Activated CD8-positive, alpha-beta T cell treated with anti-CD3 and anti-CD28 coated beads, Interleukin-2, amount 10 ng/mL, durations not matched to agents 7 days and 5 days (primary cell): ENCODE measurements at regions not wholly inside any gene's neighbourhood (a gene's known extent, or its start where the extent isn't known, plus 50 kb on each side); places are given as distances from the start of the nearest gene placed in this dataset.
"Not testable (repeated sequence)": the region's sequence is repeated elsewhere in the genome, so short reads cannot be mapped to it uniquely, and the experiment has no call there.

Experiments used
- ATAC-seq: fragments of 150-1000 bp; cut with Tn5 transposase; one replicate; pipeline ENCODE4 v1.10.0; 2021; ENCODE audit warnings: moderate library complexity
- CTCF ChIA-PET: fragments of 350-600 bp; sonication (Branson Sonifier 250); formaldehyde crosslinking; loops from one replicate; lab custom pipeline; 2021; ENCODE audit warnings: antibody characterized with exemption; lab: Charles Lee
- POLR2A ChIA-PET: fragments of 350-600 bp; sonication (Branson Sonifier 250); formaldehyde crosslinking; loops from one replicate; lab custom pipeline; 2021; ENCODE audit warnings: antibody characterized with exemption; lab: Charles Lee
- DNase-seq: peaks from one replicate; pipeline ENCODE4 v3.0.0-alpha.2; 2020
- H3K27ac Mint-ChIP-seq: one replicate; pipeline ENCODE4 v1.8.0; 2021; ENCODE audit warnings: mild to moderate bottlenecking, mixed read lengths
- H3K27me3 Mint-ChIP-seq: one replicate; pipeline ENCODE4 v1.8.0; 2021; ENCODE audit warnings: low read depth, mixed read lengths
- H3K36me3 Mint-ChIP-seq: one replicate; pipeline ENCODE4 v1.8.0; 2021; ENCODE audit warnings: low read depth, mixed read lengths
- H3K4me1 Mint-ChIP-seq: one replicate; pipeline ENCODE4 v1.8.0; 2021; ENCODE audit warnings: low read depth, mixed read lengths
- H3K4me3 Mint-ChIP-seq: one replicate; pipeline ENCODE4 v1.8.0; 2021; ENCODE audit warnings: mild to moderate bottlenecking, mixed read lengths
- H3K9me3 Mint-ChIP-seq: one replicate; pipeline ENCODE4 v1.8.0; 2022; ENCODE audit warnings: mixed read lengths; ENCODE audit not compliant: insufficient read depth

DNA sequence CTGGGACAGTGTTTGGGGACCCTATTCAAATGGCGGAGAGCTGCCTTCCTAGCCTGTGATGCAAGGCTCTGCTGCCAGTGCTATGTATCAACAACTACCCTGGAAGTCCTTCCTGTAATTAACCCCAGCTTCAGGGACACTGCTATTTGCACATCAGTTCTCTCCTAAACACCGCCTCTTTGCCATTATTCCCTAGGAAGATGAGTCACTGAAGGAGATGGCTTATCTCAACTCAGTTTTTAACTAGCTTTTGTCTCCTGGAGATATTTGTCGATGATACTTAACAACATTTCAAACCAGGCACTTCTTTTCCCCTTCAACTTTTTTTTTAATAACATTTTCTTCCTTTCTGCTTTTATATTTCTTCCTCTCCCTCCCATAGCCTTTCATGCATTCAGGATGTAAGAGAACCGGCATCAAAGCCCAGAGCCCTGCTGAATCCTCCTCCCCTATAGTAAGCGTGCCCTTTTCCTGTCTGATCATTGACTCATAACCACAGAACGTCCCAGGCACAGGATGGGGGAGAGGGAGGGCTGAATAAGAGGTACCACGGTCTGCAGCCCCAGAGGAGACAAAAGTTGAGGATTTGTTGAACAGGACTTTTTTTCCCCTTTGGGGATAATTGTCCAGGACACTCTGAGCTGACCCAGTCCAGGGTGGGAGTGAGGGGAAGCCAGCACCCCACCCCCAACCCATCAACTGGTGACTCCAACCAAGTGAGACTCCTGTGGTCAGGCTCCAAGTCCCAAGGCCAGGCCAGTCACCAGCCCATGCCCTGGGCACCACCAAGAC is 387.8 kb upstream of the SALL1 start:
- Mint-ChIP-seq H3K27ac (no peak overlapping the region), H3K9me3 (no peaks in the 10 kb centered on the region), H3K27me3 (no peaks in the 10 kb centered on the region), H3K4me1 (peaks cover 1% of the 10 kb centered on the region), H3K4me3 (no peak overlapping the region), H3K36me3 (no peaks in the 10 kb centered on the region)
- ChIA-PET POLR2A (no interaction called here), CTCF (no interaction called here)
- no peak for DNase-seq
- ATAC-seq, result no peak

DNA sequence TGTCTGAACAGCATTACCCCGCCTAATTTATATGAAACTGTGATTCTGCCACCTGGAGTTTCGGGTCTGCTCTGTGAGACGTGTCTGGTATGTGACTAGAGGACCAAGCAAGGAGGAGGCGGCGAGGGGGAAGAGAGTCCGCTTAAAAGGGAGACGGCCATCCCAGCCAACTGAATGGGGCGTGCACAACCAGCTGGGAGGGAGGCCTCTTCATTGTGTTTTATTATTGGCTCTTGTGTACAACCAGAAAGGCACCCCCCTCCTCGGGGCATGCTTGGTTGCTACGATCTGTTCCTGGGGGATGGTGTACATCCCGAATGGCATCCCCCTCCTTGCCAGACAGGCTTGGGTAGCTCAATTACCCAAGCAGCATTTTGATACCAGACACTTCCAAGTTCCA is 384.5 kb upstream of the SALL1 start:
- Mint-ChIP-seq H3K27me3 (no peaks in the 10 kb centered on the region), H3K9me3 (no peaks in the 10 kb centered on the region), H3K36me3 (no peaks in the 10 kb centered on the region), H3K27ac (no peak overlapping the region), H3K4me1 (peaks cover 1% of the 10 kb centered on the region), H3K4me3 (no peak overlapping the region)
- DNase-seq (no peak), ATAC-seq (no peak)
- ChIA-PET POLR2A (no interaction called here), CTCF (no interaction called here)

DNA sequence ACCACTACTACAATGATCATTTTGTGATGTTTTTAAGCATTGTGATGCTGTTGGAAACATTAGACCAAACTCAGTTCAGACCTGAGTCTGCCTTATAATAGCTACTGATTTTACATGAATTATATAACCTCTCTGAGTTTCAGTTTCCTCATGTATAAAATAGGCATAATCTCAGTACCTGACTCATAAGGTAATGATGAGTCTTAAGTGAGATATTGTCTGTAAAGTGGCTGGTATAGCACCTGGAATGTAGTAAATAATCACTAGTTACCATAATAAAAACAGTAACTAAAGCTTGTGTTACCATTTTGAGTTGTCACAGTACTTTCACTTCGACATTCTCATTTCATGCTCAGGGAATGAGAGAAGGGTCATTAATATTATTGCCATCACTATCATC is 381.5 kb upstream of the SALL1 start:
- H3K27ac Mint-ChIP-seq, result no peak overlapping the region
- POLR2A ChIA-PET, result no interaction called here
- CTCF ChIA-PET, result no interaction called here
- no peak for ATAC-seq
- no peak for DNase-seq
- H3K4me3 Mint-ChIP-seq, result no peak overlapping the region
- no peaks in the 10 kb centered on the region for H3K27me3 Mint-ChIP-seq
- no peaks in the 10 kb centered on the region for H3K4me1 Mint-ChIP-seq
- peaks cover 5% of the 10 kb centered on the region for H3K9me3 Mint-ChIP-seq
- H3K36me3 Mint-ChIP-seq, result no peaks in the 10 kb centered on the region

DNA sequence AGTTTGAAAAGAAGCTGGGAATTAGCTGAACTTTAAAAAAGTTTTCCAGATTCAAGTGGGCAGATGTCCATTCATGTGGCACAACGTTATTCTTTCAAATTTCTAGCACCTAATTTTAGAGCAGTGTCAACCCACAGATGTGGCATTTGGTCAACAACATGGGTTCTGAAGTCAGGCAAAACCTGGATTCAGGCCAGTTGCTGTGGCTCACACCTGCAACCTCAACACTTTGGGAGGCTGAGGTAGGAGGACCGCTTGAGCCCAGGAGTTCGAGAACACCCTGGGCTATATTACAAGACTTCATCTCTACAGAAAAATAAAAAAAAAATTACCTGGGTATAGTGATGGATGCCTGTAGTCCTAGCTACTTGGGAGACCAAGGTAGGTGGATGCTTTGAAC is 380.2 kb upstream of the SALL1 start:
- no peaks in the 10 kb centered on the region for H3K36me3 Mint-ChIP-seq
- no peaks in the 10 kb centered on the region for H3K4me1 Mint-ChIP-seq
- ChIA-PET CTCF (no interaction called here), POLR2A (no interaction called here)
- DNase-seq (no peak), ATAC-seq (no peak)
- H3K27me3 Mint-ChIP-seq, result no peaks in the 10 kb centered on the region
- H3K9me3 Mint-ChIP-seq, result peaks cover 10% of the 10 kb centered on the region
- no peak overlapping the region for H3K4me3 Mint-ChIP-seq
- no peak overlapping the region for H3K27ac Mint-ChIP-seq

DNA sequence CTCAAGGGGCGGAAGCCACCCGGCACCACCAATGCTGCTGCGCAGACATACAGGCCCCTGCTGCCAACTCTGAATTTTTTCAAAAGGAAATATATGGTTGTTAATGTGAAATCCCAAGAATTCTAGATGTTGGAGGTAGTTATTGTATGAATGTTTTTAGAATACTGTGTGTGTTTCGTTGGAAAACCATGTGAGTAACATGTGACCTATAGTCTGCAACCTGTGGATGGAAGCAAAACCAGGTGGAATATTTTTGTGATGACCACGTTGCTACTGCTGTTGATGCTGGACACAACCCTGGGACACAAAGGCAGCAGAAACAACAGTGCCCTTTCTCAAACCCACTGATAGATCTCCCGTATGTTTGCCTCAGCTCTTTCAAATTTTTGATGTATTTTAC is 376.3 kb upstream of the SALL1 start:
- H3K27me3 Mint-ChIP-seq, result no peaks in the 10 kb centered on the region
- no peak for ATAC-seq
- H3K4me1 Mint-ChIP-seq, result no peaks in the 10 kb centered on the region
- ChIA-PET CTCF (no interaction called here), POLR2A (no interaction called here)
- no peak overlapping the region for H3K27ac Mint-ChIP-seq
- no peak overlapping the region for H3K4me3 Mint-ChIP-seq
- H3K9me3 Mint-ChIP-seq, result peaks cover 12% of the 10 kb centered on the region
- H3K36me3 Mint-ChIP-seq, result no peaks in the 10 kb centered on the region
- no peak for DNase-seq

DNA sequence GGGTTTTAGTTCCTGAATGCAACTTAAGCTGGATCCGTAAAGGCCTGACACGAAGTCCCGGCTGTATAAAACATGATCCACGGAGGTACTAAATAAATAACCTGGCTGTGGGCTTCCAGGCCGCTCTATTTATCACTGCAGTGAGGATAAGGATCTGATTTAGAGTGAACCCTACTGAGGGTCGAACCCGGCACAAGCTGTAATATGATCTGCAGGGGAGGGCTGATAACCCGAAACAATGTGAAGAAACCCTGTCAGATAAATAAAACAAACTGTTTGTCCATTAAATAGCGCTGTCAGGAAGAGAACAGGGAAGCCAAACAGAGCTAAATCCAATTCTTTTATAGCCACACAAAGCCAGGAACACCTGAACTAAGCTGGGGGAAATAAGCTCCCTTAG is 375.6 kb upstream of the SALL1 start:
- no peak for ATAC-seq
- H3K9me3 Mint-ChIP-seq, result peaks cover 12% of the 10 kb centered on the region
- H3K4me3 Mint-ChIP-seq, result no peak overlapping the region
- H3K4me1 Mint-ChIP-seq, result no peaks in the 10 kb centered on the region
- DNase-seq, result no peak
- H3K27ac Mint-ChIP-seq, result no peak overlapping the region
- H3K27me3 Mint-ChIP-seq, result no peaks in the 10 kb centered on the region
- H3K36me3 Mint-ChIP-seq, result no peaks in the 10 kb centered on the region
- ChIA-PET CTCF (no interaction called here), POLR2A (no interaction called here)

DNA sequence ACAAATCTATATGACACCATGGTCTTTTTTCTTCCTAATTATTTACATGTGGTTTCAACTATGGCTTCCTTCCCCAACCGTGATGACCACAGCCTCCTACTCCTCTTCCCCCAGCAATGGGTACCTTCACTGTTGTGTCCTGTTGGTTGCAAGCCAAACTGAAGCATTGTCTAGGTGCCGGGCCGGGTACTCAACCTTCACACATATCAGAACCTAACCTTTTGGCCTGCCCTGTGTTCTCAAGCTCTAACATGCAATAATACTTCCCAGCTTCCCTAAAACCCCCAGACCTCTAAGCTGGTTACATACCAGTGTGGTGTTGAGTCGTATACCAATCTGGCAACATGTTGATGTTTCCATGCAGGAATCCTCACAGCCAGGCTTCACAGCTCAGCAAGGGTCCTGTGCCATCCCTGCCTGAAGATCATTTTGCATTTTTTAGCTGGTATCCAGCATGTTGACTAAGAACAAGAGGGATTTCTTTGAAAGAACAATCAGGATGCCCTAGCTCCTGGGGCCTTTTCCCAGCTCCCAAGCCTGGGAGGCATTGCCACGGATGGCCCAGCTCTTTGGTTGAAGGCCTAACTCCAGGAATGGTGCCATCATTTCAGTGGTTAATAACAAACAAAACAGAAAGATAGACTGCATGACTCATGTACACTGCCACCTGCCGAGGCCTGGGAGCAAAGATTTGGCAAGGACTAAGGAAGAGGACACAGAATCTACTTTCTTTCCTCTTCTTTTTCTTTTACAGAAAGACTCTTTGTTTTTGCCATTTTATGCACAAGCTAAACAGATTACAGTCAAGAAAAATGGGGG is 373.7 kb upstream of the SALL1 start:
- ATAC-seq (no peak), DNase-seq (no peak)
- Mint-ChIP-seq H3K27ac (no peak overlapping the region), H3K9me3 (peaks cover 12% of the 10 kb centered on the region), H3K4me1 (no peaks in the 10 kb centered on the region), H3K4me3 (no peak overlapping the region), H3K27me3 (no peaks in the 10 kb centered on the region), H3K36me3 (no peaks in the 10 kb centered on the region)
- CTCF ChIA-PET, result no interaction called here
- POLR2A ChIA-PET, result no interaction called here

DNA sequence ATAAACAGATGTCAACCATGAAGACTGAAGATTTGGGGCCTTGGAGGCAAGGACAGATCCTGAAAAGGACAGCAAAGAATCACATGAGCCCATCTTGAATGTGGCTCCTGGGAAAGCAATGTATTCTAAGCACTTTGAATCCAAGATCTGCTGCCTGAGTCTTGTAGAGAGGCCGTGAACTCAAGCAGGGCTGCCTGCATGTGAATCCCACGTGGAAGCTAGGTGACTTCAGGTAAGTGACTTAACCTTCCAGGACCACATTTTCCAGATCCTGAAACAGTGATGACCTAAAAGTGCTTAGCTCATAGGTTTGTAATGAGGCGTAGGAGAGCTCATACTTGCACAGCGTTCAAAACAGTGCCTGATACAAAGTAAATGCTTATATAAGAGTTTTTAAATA is 373.0 kb upstream of the SALL1 start:
- CTCF ChIA-PET, result no interaction called here
- Mint-ChIP-seq H3K36me3 (no peaks in the 10 kb centered on the region), H3K27ac (no peak overlapping the region)

DNA sequence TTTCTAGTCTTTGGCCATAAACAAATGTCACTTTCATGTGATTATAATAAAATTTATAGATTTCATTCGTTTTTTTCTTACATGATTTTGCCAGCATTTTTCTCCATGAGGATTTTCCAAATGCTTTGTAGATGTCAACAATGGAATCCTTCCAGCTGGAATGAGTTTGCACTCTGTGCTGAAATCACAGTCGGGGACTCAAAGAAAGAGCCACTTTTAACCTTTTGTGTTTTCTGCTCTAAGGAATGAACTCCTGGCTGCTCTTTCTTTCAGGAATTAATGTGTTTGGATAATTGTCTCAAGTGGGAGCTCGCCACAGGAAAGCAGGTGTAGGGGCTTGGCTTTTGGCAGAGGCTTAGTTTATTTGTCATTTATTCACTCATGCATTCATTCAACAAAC is 372.3 kb upstream of the SALL1 start:
- ATAC-seq (no peak), DNase-seq (no peak)
- CTCF ChIA-PET, result no interaction called here
- H3K27me3 Mint-ChIP-seq, result no peaks in the 10 kb centered on the region
- H3K4me3 Mint-ChIP-seq, result no peak overlapping the region
- POLR2A ChIA-PET, result no interaction called here
- peaks cover 6% of the 10 kb centered on the region for H3K9me3 Mint-ChIP-seq
- no peak overlapping the region for H3K27ac Mint-ChIP-seq
- no peaks in the 10 kb centered on the region for H3K4me1 Mint-ChIP-seq
- H3K36me3 Mint-ChIP-seq, result no peaks in the 10 kb centered on the region

More for the DNA sequence above, 373.0 kb upstream of the SALL1 start:
- POLR2A ChIA-PET, result no interaction called here
- no peaks in the 10 kb centered on the region for H3K4me1 Mint-ChIP-seq
- H3K9me3 Mint-ChIP-seq, result peaks cover 10% of the 10 kb centered on the region
- ATAC-seq (no peak), DNase-seq (no peak)
- no peak overlapping the region for H3K4me3 Mint-ChIP-seq
- no peaks in the 10 kb centered on the region for H3K27me3 Mint-ChIP-seq

DNA sequence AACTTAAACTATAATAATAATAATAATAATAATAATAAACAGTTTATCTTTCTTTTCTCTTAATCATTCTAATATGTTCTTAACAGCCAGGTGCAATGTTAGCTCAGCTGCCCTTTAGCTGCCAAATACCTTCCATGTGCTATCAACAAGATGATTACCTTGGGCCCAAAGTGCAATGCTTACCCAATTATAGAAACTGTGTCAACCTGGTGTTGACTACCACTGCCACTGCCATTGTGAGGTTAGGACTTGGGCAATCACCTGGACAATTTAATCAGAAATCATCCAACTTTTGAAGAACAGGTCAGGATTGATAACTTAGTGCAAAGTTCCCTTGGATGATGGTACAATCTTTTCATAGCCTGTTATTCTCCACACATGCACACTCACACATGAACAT is 371.8 kb upstream of the SALL1 start:
- ATAC-seq, result no peak
- Mint-ChIP-seq H3K4me3 (no peak overlapping the region), H3K27me3 (no peaks in the 10 kb centered on the region), H3K9me3 (peaks cover 6% of the 10 kb centered on the region), H3K36me3 (no peaks in the 10 kb centered on the region), H3K4me1 (no peaks in the 10 kb centered on the region), H3K27ac (no peak overlapping the region)
- POLR2A ChIA-PET, result no interaction called here
- CTCF ChIA-PET, result no interaction called here
- no peak for DNase-seq

DNA sequence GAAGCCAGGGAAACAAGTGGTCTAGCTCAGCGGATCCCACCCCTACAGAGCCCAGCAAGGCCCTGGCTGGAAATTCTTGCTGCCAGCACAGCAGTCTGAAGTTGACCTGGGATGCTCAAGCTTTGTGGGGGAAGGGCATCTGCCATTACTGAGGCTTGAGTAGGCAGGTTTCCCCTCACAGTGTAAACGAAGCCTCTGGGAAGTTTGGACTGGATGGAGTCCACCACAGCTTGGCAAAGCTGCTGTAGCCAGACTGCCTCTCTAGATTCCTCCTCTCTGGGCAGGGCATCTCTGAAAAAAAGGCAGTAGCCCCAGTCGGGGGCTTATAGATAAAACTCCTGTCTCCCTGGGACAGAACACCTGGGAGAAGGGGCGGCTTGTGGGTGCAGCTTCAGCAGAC is 365.9 kb upstream of the SALL1 start:
- ATAC-seq, H3K36me3 Mint-ChIP-seq, DNase-seq, POLR2A ChIA-PET, H3K4me3 Mint-ChIP-seq, H3K27ac Mint-ChIP-seq, H3K27me3 Mint-ChIP-seq, H3K4me1 Mint-ChIP-seq, H3K9me3 Mint-ChIP-seq, CTCF ChIA-PET: not testable (repeated sequence)

DNA sequence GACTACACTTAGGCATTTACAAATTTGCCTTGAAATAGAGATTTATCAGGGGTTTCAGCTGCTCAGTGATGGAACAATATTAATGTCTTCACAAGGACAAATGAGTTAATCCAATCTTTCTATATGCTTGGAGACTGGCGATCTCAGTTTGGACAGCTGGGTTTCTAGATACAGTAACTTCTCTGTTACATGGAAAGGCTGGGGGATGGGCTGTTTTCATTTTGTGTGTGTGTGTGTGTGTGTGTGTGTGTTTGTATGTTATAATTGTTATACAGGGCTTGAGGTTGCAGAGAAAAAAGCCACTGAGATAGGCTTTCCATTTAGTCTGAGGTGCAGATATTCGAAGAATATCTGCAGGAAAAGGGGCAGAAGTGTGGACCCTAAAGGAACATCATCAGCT is 359.3 kb upstream of the SALL1 start:
- H3K4me3 Mint-ChIP-seq, result no peak overlapping the region
- DNase-seq, result no peak
- no peaks in the 10 kb centered on the region for H3K36me3 Mint-ChIP-seq
- no peak for ATAC-seq
- no peaks in the 10 kb centered on the region for H3K27me3 Mint-ChIP-seq
- ChIA-PET POLR2A (no interaction called here), CTCF (no interaction called here)
- H3K9me3 Mint-ChIP-seq, result no peaks in the 10 kb centered on the region
- no peaks in the 10 kb centered on the region for H3K4me1 Mint-ChIP-seq
- no peak overlapping the region for H3K27ac Mint-ChIP-seq
